SHP77 treated with DMSO at 0.1 percent for 48 hours (cell line): ENCODE measurements at regions not wholly inside any gene's neighbourhood (a gene's known extent, or its start where the extent isn't known, plus 50 kb on each side); places are given as distances from the start of the nearest gene placed in this dataset.
A peak's percentile ranks its signal among the peaks of the same experiment; 100 is the strongest.

Experiments
- DNase-seq: peaks from one replicate; lab custom pipeline; 2025; lab: John Stamatoyannopoulos, UW

GRCh38 chrX:51798701-51799100 is 55.5 kb downstream of the GSPT2 start:
- no peak for DNase-seq

DNA sequence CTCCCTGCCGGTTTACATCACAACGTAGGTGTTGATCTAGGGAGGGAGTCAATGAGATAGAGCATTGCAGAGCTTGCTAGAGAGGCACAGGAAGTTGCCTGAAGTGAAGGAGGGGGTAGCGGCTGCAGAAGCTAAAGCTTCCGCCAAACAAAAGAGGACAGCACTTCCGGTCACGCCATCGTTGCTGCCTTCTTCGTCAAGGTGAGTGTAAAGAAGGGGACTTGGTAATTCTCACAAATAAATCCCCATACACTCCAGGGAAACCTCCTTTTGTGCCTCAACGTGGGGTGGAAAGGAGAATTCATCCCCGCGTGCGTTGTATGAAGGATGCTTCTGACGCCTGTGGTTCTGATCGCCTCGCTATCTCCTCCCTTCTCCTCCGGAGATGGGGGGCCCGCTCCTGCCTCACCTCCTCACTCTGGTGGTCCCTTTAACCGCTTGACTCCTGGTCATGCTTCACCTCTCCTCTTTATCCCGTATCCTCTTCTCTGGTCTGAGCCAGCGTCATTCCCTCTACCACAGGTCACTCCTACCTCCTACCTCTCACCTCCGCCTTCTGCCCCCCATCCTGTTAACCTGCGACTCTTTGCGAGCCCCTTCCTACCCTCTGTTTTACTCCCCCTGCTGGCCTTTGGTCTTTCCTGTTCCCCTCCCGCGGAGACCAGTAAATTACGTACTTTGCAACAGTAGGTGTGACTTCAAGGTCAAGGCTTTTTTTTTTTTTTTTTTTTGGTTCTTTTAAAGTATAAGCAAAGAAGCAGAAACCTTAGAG is 59.9 kb downstream of the GSPT2 start:
- peak; percentile 40 for DNase-seq

DNA sequence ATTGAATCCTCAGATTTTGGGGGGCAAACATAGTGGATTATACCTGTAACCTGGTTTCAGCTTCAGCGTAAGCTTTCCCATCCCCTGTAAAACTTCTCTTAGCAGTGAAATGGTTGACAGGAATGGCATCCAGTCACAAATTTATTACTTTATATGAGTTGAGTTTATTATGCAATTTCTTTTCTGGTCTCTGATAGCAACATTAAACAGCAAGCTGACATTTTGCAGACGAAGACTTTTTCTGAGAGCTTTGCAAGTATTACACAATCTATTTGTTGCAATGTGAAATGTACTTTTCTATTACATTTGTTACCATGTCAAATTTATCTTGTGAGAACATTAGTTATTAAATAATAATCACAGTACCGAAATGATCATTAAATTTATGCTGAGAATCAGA is 60.6 kb downstream of the GSPT2 start:
- DNase-seq: no peak

- no peak for DNase-seq
Observed at GRCh38 chrX:51804741-51805140, 61.5 kb downstream of the GSPT2 start.

GRCh38 chrX:51813886-51814460 is 70.7 kb downstream of the GSPT2 start:
- DNase-seq: no peak

- DNase-seq: no peak
Observed at GRCh38 chrX:51824061-51824460, 69.4 kb upstream of the MAGED1 start.

- no peak for DNase-seq
Observed at GRCh38 chrX:51825436-51825835, 68.0 kb upstream of the MAGED1 start.

GRCh38 chrX:51834076-51834475 is 59.3 kb upstream of the MAGED1 start:
- DNase-seq: no peak

DNA sequence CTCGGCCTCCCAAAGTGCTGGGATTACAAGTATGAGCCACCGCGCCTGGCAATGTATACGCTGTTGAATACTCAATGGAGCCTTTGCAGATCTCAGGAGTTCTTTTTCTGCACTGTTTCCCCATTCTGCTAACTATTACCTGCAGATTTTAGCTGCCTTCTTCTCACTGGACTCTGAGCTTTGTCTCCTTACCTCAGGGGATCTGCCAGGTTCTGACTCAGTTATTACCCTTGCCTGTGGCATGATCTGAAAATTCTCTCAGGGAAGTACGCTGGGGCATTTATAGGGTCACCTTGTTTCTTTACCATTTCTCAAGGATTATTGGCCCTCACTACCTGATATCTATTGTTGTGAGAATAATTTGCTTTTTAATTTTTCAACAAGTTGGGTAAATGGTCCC is 56.6 kb upstream of the MAGED1 start:
- DNase-seq: no peak

- DNase-seq: no peak
Observed at GRCh38 chrX:51837451-51837850, 56.0 kb upstream of the MAGED1 start.

GRCh38 chrX:51837921-51838320 is 55.5 kb upstream of the MAGED1 start:
- DNase-seq: no peak
